Adrenal gland (tissue), 5 donors: ENCODE measurements at regions not wholly inside any gene's neighbourhood (a gene's known extent, or its start where the extent isn't known, plus 50 kb on each side); places are given as distances from the start of the nearest gene placed in this dataset.

Source experiments
- POLR2A ChIP-seq, 2 donors: fragments of 450-650 bp; IDR thresholded peaks; one replicate each; pipeline ENCODE4 v1.6.1; 2017; ENCODE audit warnings: antibody characterized with exemption in 2 of 2, mild to moderate bottlenecking in 2 of 2, moderate library complexity in 1 of 2
- TF ChIP-seq, protein P1 (sequence below), 6 experiments: fragments of 450-650 bp in 4 of 6; fragments of 200-600 bp in 2 of 6; sonication (generic) in 1 of 6; IDR thresholded peaks; 1 replicate in 5 of 6; 2 replicates in 1 of 6; pipeline versions ENCODE4 v1.5.1 to v1.8.0; 2016 to 2021; ENCODE audit warnings: antibody characterized with exemption in 6 of 6, mild to moderate bottlenecking in 2 of 6, moderate library complexity in 1 of 6
- donor health status: DM: no; HTN: no; CAD: no.

DNA sequence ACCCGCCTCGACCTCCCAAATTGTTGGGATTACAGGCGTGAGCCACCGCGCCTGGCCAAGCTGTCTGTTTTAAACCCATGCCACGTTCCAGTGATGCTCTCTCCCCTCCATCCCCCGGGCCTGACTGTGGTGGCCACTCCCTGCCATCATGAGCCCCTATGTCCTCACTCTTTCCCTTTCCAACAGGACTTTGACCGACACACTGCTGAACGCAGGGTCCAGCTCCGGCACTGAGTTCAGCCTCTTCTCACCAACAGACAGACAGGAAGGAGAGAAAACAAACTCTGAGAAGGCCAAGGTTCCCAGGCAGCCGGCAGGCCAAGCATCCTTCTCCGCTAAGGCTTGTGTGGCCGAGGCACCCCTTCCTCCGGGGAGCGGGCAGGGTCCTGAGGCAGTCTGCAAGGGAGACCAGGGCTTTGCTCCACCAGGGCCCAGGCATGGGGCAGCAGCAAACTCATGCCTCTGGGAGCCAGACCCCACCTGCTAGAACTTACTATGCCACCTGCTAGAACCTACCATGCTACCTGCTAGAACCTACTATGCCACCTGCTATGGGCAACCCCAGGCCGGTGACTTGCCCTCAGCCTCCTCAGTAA is 152.7 kb downstream of the CRYBB2 start:
- no peak for TF ChIP-seq POLR2A (IDR thresholded peaks at IDR 0.05)
- TF ChIP-seq, protein P1, sequence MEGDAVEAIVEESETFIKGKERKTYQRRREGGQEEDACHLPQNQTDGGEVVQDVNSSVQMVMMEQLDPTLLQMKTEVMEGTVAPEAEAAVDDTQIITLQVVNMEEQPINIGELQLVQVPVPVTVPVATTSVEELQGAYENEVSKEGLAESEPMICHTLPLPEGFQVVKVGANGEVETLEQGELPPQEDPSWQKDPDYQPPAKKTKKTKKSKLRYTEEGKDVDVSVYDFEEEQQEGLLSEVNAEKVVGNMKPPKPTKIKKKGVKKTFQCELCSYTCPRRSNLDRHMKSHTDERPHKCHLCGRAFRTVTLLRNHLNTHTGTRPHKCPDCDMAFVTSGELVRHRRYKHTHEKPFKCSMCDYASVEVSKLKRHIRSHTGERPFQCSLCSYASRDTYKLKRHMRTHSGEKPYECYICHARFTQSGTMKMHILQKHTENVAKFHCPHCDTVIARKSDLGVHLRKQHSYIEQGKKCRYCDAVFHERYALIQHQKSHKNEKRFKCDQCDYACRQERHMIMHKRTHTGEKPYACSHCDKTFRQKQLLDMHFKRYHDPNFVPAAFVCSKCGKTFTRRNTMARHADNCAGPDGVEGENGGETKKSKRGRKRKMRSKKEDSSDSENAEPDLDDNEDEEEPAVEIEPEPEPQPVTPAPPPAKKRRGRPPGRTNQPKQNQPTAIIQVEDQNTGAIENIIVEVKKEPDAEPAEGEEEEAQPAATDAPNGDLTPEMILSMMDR (IDR thresholded peaks at IDR 0.05): no peak
